Renal cortical epithelial cell (primary cell): ENCODE measurements at regions not wholly inside any gene's neighbourhood (a gene's known extent, or its start where the extent isn't known, plus 50 kb on each side); places are given as distances from the start of the nearest gene placed in this dataset.
"Not testable (repeated sequence)": the region's sequence is repeated elsewhere in the genome, so short reads cannot be mapped to it uniquely, and the experiment has no call there.

Source experiments
- DNase-seq: peaks from one replicate; pipeline ENCODE4 v3.0.0-alpha.2; 2011; ENCODE audit warnings: low read depth

DNA sequence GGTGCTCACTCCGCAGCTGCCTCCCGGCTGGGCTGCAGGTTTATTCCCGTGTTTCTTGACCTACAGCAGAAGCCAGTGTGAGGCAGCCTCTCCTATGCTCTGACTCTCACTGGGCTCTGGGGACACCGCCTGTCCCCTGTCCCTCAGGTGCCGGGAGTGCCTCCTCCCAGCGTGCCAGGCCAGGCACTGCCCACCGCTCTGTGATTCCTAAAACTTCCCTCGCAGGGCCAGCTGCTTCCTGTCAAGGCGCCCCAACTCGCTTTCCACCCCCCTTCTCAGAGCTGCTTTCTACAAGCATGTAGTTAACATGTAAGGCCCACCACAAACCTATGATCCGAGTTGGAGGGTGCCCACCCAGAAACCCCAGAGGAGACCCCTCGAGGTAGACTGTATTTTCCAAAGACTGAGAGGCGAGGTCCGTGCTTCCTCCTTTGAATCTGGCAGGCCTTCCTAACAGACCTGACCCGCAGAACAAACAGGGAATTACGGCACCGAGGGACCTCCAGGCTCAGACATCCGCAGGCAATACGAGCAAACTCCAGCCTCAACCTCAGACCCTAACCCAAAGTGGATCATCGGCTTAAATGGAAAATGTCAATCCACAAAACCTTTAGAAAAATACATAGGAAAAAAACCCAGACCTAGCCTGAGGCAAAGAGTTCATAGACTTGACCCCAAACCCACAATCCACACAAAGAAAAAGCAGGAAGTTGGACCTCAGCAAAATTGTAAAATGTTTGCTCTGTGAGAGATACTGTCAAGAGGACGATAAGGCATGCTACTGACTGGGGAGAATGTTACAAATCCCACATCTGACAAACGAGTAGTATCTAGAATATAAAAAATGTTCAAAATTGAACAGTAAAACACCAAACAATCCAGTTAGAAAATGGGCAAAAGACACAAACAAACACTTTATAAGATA lies 121.3 kb upstream of the IQSEC1 start:
- DNase-seq: no peak

DNA sequence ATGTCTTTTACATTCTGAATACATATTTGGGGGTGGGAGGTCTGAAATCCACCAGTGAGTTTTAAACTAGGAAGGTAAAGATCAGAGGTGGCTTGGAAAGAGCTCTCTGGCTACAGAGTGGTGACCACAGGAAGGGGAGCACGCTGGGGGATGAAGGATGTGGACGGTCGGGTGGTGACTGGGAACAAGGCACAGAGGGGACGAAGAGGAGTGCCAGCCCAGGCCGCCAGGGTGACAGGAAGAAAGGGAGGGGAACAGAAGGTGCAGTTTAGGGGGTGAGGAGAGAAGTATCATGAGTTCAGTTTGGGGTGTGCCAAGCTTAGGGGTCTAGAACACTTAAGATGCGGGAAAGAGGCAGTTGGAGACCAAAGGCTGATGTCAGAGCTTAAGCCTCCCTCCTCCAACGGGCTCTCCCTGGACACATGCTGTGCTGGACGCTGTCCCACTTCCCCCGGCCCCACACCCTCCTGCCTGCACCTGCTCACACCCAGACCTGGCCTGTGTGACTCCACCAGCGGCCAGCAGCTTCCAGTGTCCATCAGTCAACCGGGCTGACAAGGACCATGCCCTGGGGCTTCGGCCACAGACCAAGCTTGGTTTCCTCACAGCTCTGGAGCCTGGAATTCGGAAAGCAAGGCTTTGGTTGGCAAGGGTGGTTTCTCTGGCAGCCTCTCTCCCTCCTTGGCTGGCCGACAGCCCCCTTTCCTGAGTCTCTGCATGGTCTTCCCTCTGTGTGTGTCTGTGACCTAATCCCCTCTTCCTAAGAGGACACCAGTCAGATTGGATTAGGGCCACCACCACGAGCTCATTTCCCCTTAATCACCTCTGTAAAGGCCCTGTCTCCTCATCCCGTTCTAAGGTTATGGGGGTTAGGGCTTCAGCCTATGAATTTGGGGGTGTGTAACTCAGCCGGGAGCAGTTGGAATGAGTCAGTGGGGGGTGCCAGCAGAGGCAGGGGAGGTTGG lies 120.4 kb upstream of the IQSEC1 start:
- no peak for DNase-seq

DNA sequence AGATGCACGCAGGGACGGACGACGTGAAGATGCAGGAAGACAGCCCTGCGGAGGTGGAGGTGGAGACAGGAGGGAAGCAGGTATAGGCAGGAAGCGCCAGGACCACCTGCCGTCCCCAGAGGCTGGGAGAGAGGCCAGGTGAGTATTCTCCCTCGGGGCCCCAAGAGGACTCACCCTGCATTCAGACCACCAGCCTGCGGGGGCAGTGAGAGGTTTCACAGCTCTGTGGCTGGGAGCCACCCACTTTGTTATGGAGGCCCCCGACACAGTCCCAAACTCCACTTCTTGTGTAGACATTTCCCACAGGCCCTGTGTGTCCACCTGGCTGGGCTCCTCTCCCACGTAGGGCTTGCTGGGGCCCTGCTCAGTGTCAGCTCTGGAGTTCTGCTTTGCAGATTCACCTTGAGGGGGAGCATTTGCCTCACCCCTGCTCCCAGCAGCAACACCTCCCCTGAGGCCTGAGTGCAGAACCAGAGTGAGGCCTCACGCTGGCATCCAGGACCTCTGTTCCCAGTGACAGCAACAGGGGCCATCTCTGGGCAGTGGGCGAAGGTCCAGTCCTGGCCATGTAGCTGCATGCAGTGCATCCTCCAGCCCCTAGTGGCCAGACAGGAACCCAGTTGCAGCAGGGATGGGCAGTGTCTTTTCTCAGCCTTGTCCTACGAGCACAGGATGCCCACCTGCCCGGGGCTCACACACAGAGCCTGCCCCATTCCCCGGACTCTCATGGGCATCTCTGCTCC lies 119.4 kb upstream of the IQSEC1 start:
- DNase-seq: no peak

DNA sequence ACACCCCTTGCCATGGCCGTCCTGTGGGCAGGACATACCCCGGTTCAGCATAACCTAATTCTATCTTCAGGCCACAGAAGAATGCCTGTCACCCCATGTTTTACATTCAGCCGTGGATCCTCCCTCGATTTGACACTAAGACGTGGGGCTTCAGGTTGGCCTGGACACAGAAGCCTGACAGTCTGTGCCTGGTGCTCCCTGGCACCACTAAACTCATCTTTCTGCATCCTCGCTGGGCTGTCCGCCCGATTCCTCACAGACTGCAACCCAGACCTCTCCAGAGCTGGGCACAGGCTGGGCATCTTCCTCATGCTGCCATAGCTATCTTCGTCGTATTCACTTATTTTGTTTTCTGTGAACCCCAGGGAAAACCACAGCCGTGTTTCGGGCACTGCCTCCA lies 117.8 kb upstream of the IQSEC1 start:
- DNase-seq: no peak

DNA sequence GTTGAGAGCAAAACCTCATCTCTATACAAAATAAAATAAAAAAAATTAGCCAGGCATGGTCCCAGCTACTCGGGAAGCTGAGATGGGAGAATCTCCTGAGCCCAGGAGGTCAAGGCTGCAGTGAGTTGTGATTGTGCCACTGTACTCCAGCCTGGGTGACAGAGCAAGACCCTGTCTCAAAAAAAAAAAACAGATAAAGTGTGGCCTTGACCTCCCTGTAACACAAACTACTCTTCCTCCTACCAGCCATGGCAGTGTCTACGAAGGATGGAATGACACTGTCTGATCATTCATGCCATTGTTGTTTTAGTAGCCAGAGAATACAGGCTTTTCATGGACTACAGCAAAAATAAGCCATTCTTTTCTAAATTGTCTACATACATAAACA lies 117.1 kb upstream of the IQSEC1 start:
- DNase-seq: no peak

DNA sequence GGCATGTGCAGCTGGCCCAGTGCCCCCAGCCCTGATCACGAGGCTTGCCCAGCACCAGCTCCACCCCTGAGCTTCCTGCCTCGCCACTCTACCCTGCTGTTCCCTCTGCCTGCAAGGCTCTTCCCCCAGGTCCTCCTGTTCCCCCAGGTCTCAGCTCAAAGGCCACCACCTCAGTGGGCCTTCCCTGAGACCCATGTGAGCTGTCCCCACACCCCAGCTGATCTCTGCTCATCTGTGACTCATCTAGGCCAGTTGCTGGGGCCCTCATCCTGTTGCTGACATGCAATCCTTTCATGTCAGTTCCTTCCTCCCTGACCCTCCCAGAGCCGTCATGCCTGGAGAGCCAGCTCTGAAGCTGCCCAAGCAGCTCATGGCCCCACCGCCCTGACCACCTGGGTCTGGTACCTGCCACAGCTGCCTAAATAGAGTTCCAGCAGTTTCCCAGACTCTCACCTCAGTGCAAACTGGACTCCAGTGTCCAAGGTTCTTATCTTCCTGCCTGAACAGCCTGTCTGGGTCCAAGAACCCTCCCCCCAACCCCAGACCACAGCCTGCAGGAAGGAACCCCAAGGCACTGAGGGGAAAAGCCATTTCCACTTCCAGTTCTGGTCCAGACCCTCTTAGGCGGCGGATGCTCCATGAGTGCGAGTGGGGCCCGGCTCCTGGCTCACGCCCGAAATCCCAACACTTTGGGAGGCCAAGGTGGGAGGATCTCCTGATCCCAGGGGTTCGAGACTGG lies 116.6 kb upstream of the IQSEC1 start:
- DNase-seq: peak; percentile 52

DNA sequence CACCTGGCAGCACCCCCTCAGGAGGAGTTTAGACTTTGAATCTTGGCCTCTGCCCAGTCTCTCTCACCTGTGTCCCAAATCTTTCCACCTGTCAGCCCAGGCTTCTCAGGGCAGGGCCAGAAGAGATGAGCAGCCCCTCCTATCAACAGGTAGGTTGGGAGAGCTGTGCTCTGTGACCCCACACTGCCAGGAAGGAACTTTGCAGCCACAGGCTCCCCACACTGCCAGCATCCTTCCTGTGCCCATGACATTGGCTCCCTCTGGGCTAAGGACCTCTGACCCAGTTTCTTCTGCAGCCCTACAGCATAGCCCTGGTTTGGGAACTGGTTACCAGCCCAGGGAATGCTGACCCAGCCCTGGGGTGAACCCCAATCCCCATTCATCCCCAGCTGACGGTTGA lies 115.7 kb upstream of the IQSEC1 start:
- no peak for DNase-seq

DNA sequence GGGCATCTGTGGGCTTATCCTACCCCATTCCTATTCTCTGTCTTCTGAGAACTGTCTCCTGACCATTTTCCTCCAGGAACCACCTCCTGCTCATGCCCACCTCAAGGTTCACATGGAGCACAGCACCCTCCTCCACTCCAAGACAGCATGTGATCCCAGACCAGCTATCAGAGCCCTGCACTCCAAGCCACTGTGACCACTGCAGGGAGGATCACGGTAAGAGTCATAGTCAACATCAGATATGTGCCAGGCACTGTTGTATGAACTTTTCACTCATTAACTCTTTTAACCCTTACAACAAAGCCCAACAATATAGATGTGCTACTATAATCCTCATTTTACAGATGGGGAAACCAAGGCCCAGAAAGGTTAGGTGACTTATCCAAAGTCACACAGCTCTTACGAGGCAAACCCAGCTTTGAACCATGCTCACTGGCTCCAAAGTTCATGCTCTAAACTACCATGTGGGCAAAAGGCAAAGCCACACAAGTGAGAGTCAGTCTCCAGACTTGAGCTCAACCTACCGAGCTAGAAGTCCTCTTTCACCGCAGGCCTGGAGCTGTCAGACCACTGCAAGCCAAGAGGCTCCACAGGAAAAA lies 115.1 kb upstream of the IQSEC1 start:
- DNase-seq: no peak

DNA sequence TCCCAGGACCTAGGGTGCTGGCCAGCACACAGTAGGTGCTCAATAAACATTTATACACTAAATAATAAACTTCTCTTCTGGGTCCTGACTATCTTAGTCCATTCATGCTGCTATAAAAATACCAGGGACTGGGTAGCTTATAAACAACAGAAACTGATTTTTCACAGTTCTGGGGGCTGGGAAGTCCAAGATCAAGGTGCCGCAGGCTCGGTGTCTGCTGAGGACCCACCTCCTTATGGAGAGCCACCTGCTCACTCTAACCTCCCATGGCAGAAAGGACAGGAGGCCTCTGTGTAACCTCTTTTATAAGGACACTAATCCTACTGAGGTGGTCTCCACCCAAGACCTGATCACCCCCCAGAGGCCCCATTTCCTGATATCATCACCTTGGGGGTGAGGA lies 114.4 kb upstream of the IQSEC1 start:
- DNase-seq: no peak

DNA sequence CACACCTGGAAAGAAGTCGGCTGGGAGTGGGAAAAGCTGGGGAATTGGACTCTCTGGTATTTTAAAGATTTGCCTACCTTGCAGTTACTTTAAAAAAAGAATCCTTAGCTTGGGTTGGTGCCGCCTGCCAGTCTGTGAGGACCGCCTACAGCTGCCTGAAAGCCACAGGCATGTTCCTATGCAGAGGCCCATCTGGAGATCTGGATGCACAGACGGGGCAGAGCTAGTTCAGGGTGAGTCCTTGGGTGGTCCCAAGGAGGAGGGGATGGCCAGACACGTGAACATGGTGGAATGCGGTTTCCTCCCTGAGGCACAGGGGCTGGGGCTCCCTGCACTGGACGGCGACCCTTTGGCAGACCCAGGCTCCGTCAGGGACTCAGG lies 113.2 kb upstream of the IQSEC1 start:
- DNase-seq: no peak

DNA sequence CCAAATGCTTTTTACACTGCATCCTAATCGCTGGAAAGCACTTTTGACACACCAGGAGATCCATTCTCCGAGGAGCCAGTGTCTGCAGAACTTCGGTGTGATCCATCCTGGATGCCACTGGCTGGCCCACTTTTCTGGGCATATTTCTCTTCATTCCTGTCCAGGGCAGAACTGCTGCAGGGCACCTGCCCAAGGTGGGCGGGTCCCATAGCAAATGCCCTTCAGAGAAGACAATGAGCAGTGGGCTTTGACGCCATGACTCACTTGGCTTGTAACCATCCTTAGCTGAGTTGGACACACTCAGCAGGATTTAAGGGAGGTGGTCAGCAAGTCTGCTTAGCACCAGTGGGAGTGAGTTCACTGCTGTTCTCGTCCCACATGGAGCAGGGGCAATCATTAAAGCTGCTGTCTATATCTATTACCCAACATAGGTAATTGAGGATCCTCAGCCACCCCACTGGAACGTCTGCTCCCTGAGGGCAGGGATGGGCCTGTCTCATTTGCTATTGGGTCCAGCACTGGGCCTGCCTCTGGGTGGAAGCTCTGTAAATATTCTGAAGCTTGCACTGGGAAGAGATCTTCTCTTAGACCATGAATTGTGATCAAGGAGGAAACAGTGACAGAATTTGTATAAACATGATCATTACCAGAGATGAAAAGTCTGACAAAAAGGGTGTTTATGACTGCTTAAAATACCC lies 112.7 kb upstream of the IQSEC1 start:
- DNase-seq: no peak

DNA sequence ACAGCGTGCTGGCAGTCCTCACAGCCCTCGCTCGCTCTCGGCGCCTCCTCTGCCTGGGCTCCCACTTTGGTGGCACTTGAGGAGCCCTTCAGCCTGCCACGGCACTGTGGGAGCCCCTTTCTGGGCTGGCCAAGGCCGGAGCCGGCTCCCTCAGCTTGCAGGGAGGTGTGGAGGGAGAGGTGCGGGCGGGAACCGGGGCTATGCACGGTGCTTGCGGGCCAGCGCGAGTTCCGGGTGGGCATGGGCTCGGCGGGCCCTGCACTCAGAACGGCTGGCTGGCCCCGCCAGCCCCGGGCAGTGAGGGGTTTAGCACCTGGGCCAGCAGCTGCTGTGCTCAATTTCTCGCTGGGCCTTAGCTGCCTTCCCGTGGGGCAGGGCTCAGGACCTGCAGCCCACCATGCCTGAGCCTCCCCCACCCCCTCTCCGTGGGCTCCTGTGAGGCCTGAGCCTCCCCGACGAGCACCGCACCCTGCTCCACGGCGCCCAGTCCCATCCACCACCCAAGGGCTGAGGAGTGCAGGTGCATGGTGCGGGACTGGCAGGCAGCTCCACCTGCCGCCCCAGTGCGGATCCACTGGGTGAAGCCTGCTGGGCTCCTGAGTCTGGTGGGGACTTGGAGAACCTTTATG lies 106.5 kb upstream of the IQSEC1 start:
- not testable (repeated sequence) for DNase-seq

DNA sequence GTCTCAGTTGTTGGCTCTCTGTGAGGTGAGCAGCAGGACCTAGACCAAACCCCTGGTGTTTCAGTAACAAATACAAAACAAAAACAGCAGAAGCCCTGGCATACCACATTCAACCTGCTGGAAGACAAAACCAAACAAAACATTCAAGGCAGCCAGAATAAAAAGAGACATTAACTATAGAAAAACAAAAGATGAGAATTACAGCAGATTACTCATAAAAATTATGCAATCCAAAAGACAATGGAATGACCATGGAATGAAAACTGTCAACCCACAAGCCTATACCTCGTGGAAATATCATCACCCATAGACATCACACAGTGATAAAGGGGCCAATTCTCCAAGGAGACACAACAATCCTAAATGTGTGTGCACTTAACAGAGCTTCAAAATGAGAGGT lies 106.0 kb upstream of the IQSEC1 start:
- DNase-seq: no peak

DNA sequence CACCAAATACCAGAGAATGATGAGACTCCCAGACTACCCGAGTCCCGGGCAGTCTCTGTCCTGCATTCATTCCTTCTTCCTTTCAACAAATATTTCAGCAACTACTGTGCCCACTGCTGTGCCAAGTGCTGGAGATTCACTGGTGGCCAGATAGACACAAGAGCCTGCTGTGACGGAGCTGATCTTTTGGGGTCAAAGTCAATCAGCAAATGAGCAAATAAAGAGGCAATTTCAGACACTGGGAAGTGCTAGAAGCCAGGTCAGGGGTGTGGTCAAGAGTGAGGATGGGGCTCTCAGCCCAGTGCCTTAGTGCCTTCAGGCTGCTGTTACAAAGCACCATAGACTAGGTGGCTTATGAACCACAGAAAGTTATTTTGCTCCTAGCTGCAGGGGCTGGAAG lies 104.9 kb upstream of the IQSEC1 start:
- DNase-seq: no peak

DNA sequence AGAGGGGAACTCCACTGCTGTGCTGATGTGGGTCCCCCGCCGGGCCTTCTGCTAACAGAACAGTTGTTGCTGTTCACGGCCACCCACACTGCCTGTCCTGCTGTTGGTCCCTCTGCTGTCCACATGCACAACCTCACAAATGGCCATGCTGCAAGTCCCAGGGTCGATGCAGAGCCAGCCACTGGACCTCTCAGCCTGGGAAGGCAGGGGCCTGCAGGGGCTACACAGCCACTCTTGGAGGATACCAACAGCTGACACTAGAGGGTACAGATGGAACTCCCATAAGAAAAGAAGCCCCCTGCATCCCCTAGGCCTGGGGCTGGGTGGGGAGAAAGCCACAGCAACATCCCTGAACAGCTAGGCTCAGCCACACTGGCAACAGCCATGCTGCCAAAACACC lies 104.4 kb upstream of the IQSEC1 start:
- no peak for DNase-seq

DNA sequence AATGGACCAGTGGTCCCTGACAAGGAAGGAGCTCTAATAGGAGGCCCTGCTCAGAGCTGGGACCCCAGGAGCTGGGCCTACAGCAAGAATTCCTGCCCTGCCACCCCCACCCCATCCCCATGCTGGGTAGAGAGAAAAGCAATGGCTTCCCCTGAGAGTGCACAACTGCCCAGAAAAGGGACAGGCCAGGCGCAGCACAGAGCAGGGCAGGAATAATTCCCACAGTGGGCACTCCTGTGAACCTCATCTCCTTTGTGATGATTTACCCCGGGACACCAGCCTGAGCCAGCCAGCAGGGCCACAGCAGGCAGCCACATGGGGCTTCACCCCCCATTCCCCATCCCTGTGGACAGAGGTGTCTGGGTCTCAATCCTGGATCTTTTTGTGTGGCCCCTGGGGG lies 104.0 kb upstream of the IQSEC1 start:
- DNase-seq: no peak

DNA sequence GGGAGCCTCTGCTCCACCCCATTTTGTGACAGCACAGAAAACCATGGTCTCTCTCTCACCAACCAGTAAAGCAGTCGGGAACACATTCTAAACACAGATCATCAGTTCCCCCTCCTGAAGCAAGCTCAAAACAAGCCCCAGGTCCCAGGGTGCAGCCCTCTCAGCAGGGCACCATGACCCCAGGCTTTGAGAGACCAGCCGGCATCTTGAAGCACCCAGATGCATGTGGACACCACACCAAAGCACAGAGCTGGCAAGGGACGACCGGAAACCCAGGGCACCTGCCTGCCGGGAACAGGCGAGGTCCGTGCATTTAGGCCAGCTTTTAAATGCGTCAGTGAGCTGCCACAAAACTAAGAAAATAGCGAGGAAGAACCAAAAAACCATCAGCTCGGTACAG lies 103.2 kb upstream of the IQSEC1 start:
- no peak for DNase-seq

DNA sequence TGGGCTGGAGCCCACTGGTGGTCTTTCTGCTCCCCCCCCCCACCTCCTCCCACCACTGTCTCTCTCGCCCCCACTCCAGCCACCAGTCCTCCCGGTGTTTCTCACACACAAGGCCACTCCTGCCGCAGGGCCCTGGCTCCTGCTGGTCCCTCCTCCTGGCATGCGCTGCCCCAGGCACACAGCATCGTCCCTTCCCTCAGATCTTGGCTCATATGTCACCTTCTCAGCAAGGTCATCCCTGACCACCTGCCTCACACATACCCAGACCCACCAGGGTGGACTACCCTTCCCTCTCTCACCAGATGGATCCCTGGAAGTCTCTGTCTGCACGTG lies 101.5 kb upstream of the IQSEC1 start:
- DNase-seq: no peak

DNA sequence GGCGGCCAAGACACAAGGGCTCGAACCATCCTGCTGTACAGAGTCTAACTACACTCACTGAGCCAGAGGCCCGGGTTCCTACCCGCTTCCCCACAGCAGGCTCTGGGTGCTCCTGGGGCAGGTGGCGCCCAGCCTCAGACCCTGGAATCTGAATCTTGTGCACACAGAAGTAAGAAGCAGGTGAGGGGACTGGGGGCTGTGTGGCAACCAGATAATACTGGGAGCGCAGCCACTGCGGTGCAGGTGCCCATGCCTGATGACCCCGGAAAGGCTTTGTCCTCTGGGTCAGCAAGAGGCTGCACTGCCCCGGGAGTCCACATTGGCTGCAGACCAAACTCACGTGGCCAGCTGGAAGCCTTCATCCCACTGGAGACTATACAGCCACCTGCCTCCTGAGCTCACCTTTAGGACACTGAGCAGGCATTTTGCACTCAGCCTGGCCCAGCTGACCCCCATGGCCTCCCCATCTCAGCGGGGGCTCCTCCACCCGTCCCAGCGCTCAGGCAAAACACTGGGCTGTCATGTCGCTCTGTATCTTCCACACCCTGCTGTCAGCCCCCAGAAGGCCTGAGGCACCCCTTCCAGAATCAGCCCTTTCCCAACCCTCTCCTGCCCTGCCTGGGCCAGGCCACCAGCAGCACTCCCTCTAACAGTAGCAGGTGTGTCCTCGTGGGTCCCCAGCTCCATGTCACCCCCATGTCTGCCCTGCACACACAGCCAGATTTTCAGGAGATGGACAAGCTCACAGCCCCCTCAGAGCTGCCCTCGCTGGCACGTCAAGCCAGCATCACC lies 101.0 kb upstream of the IQSEC1 start:
- no peak for DNase-seq
